ENCODE measurements at regions not wholly inside any gene's neighbourhood (a gene's known extent, or its start where the extent isn't known, plus 50 kb on each side); places are given as distances from the start of the nearest gene placed in this dataset.

GRCh38 chr3:192013110-192013509, 552.1 kb downstream of the PYDC2 start:
- no peak for TF ChIP-seq POLR2A (IDR thresholded peaks at IDR 0.05)
- TF ChIP-seq, protein P1, sequence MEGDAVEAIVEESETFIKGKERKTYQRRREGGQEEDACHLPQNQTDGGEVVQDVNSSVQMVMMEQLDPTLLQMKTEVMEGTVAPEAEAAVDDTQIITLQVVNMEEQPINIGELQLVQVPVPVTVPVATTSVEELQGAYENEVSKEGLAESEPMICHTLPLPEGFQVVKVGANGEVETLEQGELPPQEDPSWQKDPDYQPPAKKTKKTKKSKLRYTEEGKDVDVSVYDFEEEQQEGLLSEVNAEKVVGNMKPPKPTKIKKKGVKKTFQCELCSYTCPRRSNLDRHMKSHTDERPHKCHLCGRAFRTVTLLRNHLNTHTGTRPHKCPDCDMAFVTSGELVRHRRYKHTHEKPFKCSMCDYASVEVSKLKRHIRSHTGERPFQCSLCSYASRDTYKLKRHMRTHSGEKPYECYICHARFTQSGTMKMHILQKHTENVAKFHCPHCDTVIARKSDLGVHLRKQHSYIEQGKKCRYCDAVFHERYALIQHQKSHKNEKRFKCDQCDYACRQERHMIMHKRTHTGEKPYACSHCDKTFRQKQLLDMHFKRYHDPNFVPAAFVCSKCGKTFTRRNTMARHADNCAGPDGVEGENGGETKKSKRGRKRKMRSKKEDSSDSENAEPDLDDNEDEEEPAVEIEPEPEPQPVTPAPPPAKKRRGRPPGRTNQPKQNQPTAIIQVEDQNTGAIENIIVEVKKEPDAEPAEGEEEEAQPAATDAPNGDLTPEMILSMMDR (IDR thresholded peaks at IDR 0.05 in 4 of 5, conservative IDR thresholded peaks at IDR 0.05 in 1 of 5), result no peak
- in situ Hi-C loops (cut with MboI; ENCODE audit: low sequenced_read_pairs in 4 of 4), result no loop called here
- no peak for DNase-seq
- intact Hi-C loops (cut with DNase I; ENCODE audit: low total_unique reads), result no loop called here
- H3K27ac ChIP-seq, result no peak overlapping the region
- H3K9me3 ChIP-seq, result no peaks in the 10 kb centered on the region
- no peaks in the 10 kb centered on the region for H3K27me3 ChIP-seq
- H3K4me3 ChIP-seq, result no peak overlapping the region
- no peaks in the 10 kb centered on the region for H3K4me1 ChIP-seq
- ATAC-seq, result no peak
- H3K36me3 ChIP-seq, result no peaks in the 10 kb centered on the region

DNA sequence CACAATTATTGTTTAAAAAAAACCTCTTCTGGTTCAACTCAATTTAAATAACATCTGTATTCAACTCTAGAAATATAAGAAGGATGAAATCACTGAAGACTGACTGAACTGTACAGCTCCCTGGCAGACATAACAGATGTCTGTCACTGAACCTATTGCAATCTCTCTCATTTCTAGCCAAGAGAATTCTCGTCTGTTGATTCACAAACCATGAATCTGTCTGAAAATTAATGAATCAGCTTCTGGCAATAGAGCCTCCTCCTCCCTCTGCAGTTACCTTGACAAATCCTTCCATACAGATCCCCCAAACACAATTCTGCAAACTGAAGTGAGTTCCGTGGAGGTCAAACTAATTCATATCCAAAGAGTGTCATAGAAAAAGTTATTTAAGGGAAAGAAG, 561.4 kb downstream of the PYDC2 start:
- no peak overlapping the region for H3K4me3 ChIP-seq
- no peaks in the 10 kb centered on the region for H3K9me3 ChIP-seq
- TF ChIP-seq, protein P1 (IDR thresholded peaks at IDR 0.05 in 4 of 5, conservative IDR thresholded peaks at IDR 0.05 in 1 of 5), result no peak
- no peak for TF ChIP-seq POLR2A (IDR thresholded peaks at IDR 0.05)
- H3K27ac ChIP-seq, result no peak overlapping the region
- ATAC-seq, result no peak
- no peak for DNase-seq
- in situ Hi-C loops (cut with MboI; ENCODE audit: low sequenced_read_pairs in 4 of 4) (no loop called here), intact Hi-C loops (cut with DNase I; ENCODE audit: low total_unique reads) (no loop called here)
- H3K27me3 ChIP-seq, result no peaks in the 10 kb centered on the region
- no peaks in the 10 kb centered on the region for H3K4me1 ChIP-seq
- no peaks in the 10 kb centered on the region for H3K36me3 ChIP-seq

DNA sequence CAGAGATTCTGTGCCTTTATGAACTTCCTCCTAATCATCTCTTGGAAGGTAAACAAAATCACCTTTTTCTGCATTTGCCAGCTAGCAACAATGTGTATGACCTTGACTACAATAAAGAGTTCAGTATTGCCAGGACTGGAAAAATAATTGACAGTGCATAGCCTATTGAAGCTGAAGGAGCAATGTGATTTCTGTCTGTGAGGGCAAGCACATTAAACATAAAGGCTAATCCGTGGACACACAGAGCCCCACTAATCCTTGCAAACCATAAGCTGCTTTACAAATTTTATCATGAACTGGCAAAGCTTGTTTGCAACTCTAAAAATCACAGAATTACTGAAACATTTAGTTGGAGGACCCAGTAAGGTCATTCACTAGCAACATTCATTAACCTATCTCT, 563.8 kb downstream of the PYDC2 start:
- ATAC-seq (no peak), DNase-seq (no peak)
- Histone ChIP-seq H3K4me3 (no peak overlapping the region), H3K36me3 (no peaks in the 10 kb centered on the region), H3K9me3 (no peaks in the 10 kb centered on the region), H3K4me1 (no peaks in the 10 kb centered on the region), H3K27me3 (no peaks in the 10 kb centered on the region), H3K27ac (no peak overlapping the region)
- intact Hi-C loops (cut with DNase I; ENCODE audit: low total_unique reads) (no loop called here), in situ Hi-C loops (cut with MboI; ENCODE audit: low sequenced_read_pairs in 4 of 4) (no loop called here)
- TF ChIP-seq, protein P1 (IDR thresholded peaks at IDR 0.05 in 4 of 5, conservative IDR thresholded peaks at IDR 0.05 in 1 of 5), result no peak
- no peak for TF ChIP-seq POLR2A (IDR thresholded peaks at IDR 0.05)

DNA sequence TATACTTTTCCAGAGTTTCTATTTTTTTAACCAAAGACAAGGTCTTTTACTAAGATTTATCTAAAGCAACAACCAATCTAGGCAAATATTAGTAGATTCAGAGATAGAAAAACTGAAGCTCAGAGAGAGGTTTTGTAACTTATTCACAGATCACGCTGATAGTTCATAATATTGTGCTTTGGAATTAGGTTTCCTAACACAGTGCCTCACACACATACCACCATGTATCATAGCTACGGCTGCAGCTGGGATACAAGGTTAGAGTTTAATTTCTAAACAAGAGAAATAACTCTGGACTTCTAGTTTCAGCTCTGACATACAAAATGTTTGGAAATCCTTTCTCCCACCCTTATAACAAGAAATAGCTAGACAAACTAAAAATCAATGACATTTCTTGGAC, 565.7 kb downstream of the PYDC2 start:
- Histone ChIP-seq H3K9me3 (no peaks in the 10 kb centered on the region), H3K27ac (no peak overlapping the region), H3K36me3 (no peaks in the 10 kb centered on the region), H3K4me3 (no peak overlapping the region), H3K4me1 (no peaks in the 10 kb centered on the region), H3K27me3 (no peaks in the 10 kb centered on the region)
- no peak for DNase-seq
- ATAC-seq, result no peak
- in situ Hi-C loops (cut with MboI; ENCODE audit: low sequenced_read_pairs in 4 of 4), result no loop called here
- TF ChIP-seq POLR2A (IDR thresholded peaks at IDR 0.05), result no peak
- TF ChIP-seq, protein P1 (IDR thresholded peaks at IDR 0.05 in 4 of 5, conservative IDR thresholded peaks at IDR 0.05 in 1 of 5), result no peak
- intact Hi-C loops (cut with DNase I; ENCODE audit: low total_unique reads), result no loop called here

DNA sequence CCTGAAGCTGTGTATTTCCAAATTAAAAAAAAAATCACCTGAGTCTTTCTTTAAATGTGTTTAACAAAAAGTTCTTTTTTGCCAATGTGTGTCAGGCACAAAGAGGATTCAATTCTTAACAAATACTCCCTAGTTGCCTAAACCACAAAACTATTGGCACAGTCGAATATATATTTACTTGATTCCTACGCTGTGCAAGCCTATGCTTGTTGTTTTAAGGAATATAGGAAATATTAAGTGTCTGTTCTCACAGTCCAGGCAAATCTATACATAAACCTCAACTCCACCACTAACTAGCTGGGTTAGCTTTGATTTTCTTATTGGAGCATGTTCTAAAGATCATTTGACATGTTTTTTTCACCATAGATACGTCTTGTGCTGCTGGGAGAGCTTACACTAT, 571.0 kb downstream of the PYDC2 start:
- intact Hi-C loops (cut with DNase I; ENCODE audit: low total_unique reads), result no loop called here

More for the DNA sequence above, 571.0 kb downstream of the PYDC2 start:
- Histone ChIP-seq H3K27ac (no peak overlapping the region), H3K9me3 (no peaks in the 10 kb centered on the region), H3K4me1 (no peaks in the 10 kb centered on the region), H3K4me3 (no peak overlapping the region), H3K27me3 (no peaks in the 10 kb centered on the region), H3K36me3 (no peaks in the 10 kb centered on the region)
- in situ Hi-C loops (cut with MboI; ENCODE audit: low sequenced_read_pairs in 4 of 4), result no loop called here
- DNase-seq (no peak), ATAC-seq (no peak)
- TF ChIP-seq, protein P1 (IDR thresholded peaks at IDR 0.05 in 4 of 5, conservative IDR thresholded peaks at IDR 0.05 in 1 of 5), result no peak
- no peak for TF ChIP-seq POLR2A (IDR thresholded peaks at IDR 0.05)

All from gastrocnemius medialis (tissue), 4 donors.